GM18519 (cell line): ENCODE measurements at regions not wholly inside any gene's neighbourhood (a gene's known extent, or its start where the extent isn't known, plus 50 kb on each side); places are given as distances from the start of the nearest gene placed in this dataset.

Source experiments
- ATAC-seq: cut with Tn5 transposase; IDR thresholded peaks from one replicate; pipeline ENCODE4 v1.9.1; 2021; ENCODE audit warnings: mild to moderate bottlenecking, moderate library complexity; ENCODE audit not compliant: unreplicated experiment, low FRiP score

DNA sequence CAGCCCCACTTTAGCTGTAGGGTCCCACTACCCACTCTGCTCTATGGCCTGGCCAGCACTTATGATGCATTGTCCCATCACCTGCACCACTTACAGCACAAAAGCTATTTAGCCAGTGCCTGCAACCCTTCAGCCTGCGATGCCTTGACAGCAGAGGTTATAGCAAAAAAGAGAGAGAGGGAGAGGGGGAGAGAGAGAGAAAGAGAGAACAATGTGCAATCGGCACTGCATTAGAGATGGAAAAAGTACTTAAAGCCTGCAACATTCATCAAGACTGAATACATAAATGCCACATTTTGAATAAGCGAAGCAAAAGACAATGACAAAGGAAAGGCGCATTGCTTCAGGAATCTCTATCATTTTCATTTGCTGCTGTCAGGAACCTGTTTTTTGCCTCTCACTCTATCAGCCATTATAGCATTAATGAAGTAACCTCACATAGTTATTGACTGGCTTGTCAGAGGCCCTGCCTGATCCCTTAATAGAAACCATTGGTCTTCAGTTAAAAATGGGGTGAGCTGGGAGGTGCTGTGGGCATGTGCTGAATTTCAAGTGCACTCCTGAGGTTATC is 833.1 kb downstream of the BCL11A start:
- ATAC-seq: no peak

DNA sequence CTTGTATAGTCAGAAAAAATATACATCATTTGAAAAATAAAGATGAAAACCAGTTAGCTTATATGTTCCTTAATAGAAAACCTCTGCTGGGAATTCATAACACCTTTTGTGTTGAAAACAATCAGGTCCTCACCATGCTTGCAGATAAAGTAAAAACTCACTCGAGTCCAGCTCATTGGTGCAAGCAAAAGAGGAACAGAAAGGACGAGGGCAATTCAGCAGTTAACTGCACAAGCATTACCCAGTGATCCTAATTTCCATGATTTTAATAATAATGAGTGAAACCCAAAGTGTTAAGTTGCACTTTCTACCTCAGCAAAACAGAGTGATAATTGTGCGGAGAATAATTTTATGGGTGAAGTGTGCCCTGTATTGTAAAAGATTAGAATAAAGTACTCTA is 839.9 kb downstream of the BCL11A start:
- no peak for ATAC-seq

- ATAC-seq: no peak
Measured at GRCh38 chr2:59711121-59711520, 842.3 kb downstream of the BCL11A start.

DNA sequence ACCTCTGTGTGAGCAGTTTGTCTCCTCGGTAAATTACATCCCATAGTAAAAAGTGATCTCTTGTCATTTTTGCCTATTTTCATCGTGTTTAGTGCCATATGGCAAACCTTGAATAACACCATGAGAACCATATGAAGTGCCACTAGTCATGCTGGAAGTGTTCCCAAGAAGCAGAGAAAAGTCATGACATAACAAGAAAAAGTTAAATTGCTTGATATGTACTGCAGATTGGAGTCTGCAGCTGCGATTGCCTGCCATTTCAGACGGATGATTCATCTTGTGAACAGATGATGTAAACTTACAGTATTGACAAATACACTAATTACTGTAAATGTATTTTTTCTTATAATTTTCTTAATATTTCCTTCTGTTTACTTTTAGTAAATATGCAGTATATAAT is 846.7 kb downstream of the BCL11A start:
- ATAC-seq: no peak

DNA sequence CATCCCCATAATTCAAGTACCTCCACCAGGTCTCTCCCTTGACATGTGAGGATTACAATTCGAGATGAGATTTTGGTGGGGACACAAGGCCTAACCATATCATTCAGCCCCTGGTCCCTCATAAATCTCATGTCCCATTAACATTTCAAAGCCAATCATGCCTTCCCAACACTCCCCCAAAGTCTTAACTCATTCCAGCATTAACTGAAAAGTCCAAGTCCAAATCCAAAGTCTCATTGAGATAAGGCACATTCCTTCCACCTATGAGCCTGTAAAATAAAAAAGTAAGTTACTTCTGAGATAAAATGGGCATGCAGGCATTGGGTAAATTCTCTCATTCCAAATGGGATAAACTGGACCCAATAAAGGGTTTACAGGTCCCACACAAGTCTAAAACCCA is 849.7 kb downstream of the BCL11A start:
- no peak for ATAC-seq

GRCh38 chr2:59702026-59702425 is 851.4 kb downstream of the BCL11A start:
- no peak for ATAC-seq

DNA sequence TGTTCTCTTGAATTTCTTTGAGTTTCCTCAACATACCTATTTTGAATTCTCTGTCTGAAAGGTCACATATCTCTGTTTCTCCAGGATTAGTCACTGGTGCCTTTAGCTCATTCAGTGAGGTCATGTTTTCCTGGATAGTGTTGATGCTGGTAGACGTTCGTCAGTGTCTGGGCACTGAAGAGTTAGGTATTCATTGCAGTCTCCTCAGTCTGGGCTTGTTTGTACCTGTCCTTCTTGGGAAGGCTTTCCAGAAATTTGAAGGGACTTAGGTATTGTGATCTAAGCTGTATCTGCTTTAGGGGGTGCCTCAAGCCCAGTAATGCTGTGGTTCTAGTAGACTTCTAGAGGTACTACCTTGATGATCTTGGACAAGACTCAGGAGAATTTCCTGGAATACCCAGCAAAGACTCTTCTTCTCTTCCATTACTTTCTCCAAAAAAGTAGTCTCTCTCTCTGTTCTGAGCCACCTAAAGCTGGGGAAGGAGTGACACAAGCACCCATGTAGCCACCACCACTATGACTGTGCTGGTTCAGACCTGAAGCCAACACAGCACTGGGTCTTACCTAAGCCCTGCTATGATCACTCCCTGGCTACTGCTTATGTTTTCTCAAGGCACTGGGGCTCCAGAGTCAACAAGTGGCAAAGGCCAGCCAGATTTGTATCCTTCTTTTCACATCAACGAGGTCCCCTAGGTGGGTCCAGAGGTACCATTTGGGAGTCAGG is 852.0 kb downstream of the BCL11A start:
- no peak for ATAC-seq

GRCh38 chr2:59694176-59694575 is 859.3 kb downstream of the BCL11A start:
- no peak for ATAC-seq

- ATAC-seq: no peak
Measured at GRCh38 chr2:59693231-59693959, 860.1 kb downstream of the BCL11A start.

DNA sequence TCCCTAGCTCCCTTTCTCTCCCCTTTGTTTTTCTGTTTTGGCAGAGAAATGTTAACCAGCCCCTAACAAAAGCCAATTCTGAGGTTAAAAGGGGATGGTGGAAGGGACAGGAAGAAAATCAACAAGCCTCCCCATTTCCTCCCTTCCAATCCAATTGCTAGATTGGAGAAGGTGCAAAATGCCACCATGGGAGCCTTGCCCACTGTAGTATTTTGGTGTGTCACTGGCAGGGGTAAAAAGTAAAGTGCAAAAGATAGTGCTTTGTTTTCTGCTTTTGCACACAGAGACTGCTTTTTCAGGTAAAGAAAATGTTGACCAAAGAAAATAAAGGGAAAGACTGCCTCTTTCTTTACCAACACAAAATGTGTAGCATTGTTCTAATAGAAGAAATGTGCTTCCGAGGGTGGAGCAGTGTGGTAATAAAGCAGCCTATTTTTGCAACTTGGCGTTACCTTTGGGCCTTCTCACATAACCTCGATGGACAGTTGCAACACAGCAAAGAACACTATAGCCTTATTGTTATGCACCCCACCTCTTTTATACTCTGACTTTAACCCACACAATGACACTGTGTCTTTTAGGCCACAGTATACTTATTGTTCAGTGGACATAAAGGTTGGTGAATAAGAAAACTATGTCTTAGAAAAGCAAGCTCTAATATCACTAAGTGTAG is 861.8 kb downstream of the BCL11A start:
- ATAC-seq: no peak

- ATAC-seq: no peak
Measured at GRCh38 chr2:59690849-59691248, 862.6 kb downstream of the BCL11A start.

DNA sequence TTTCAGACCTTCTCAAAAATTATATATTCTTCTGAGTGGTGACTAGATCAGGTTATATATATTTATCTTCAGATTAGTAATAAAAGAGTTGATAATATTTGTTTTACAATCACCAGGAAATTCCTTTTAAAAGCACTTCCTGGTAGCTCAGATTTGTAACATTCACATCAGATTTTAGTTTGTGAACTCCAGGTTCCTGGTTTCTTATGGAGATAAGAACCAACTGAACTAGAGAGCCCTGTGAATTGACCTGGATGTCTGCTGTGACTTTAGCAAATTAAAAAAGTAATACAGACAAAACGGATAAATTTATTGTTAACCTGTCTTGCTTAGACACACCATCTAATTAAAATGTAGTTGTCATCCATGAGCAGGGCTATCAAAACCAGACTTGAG is 868.7 kb downstream of the BCL11A start:
- ATAC-seq: no peak

DNA sequence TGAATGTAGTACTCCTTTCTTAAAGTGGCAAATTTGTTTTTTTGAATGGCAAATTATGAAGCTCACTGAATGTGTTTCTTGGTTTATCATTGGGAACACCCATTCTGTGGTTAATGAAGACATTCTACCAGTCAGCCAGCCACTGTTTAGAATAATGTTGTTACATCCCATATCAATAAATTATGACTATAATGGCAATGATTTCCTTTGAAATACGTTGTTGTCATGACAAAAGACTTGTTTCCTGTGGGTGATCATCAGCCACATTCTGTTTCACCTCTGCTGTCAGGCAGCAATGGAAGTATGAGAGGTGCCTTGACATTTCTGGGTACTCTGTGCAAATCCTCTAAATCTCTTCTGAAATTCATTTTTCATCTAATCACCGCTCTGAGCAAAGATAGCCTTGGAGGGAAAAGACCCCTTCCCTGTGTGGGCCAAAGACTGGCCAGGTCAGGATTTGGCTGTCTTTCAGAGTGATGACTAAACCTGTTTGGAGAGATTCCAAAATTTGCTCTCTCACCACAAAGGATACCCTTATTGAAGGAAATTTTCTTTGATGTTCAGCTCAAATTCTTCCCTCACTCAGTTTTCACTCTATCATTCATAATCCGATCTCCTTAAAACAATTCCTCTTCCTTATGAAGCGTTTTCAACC is 869.2 kb downstream of the BCL11A start:
- no peak for ATAC-seq

DNA sequence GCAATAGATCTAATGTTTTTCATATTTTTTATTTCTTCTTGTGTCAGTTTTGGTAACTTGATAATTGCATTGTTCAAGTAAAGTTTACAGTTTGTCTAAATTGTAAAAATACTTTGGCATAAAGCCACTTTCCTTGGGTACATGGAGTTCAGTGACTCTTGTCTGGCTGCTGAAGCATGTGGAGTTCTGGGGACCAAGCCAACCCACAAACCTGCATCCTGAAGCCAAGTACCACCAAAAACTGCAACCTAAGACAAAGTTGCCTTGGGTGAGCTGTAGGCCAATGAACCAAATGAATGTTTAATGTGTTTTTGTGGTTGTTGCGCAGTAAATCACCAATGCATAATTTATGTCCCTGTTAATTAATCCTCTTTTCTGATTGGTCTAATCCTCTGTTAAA is 872.6 kb downstream of the BCL11A start:
- ATAC-seq: no peak

DNA sequence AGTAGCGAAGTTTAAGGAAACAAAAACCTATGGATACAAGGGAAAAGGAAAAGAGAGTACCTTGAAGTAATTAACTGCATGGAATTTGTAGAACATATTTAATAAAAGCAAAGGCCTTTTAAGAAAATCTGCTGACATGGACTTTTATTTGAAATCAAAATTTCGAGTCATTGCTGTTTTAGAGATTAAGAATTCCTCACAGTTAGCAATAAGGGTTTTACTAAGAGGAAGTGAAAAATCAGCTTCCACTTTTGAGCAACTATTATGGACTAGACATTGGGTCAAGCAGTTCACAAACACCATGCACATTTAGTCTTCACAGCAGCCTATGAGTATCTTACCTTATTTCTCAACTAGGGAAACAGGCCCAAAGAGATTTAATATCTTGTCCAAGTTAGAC is 876.3 kb downstream of the BCL11A start:
- ATAC-seq: no peak

- ATAC-seq: no peak
Measured at GRCh38 chr2:59674100-59674499, 879.4 kb downstream of the BCL11A start.

DNA sequence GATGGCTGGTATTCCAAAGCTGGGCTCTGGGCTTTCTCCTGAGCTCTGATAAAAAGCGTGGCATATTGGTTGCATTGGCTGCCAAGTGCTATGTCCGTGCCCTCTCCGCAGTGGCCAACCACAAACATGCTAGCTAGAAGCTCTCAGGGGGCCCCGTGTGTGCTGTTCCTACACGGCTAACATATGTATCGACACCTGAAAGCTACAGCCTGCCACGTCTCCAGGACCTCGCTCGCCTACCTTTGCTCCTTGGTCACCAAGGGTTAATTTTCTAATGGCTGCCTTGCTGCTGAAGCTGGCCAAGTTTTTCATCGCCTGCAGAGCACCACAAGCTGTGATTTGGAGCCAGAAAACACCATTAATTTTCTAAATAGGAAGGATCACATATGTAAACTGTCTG is 888.4 kb downstream of the BCL11A start:
- ATAC-seq: no peak

DNA sequence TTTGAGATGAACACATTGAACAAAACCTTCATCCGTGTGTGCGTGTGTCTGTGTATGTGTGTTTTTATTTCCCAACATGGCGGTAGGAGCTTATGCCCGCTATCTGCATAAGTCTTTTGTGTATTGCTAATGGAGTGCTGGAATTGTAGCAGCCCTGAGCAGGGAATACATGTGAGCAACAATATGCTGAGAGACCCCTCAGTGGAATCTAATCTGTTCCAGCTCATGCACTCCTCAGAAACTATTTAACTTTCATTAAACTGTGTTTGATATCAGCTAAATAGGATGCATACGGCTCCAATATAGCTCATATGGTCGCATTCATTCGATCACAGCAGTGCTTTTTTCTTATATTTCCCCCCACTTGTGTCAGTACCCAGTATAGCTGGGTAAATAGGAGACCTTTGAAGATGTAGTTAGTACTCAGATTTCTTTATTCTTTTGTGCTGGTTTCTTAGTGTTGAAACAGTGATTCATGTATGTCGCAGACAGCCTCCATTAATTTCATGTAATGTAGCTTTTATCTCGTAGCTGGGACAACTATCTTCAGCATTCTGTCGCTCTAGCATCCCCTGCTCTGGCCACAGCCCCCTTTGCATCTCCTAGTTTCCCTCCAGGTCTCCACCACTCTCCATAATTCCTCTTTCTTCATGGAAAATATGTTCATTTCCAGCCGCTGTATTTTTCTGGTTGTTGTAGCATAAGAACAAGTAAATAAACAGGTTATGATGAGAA is 891.2 kb downstream of the BCL11A start:
- ATAC-seq: no peak

DNA sequence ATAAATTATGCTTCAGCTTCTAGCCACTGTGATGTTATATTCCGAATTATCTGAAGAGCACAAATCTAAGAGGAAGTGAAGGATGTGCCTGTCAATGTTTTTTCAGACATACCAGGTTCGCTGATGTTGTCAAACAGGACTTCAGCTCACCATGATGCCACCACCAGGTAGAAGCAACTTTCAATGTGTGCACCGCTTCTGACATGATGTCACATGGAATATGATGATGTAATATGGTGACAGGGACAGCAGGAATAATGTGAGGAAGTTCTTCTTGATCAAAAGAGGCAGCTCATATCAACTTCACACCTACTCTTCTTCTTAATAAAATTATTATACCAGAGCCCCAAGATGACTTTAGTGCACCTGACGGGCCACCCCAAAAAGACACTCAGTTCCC is 893.2 kb downstream of the BCL11A start:
- ATAC-seq: no peak
